ENCODE measurements at regions not wholly inside any gene's neighbourhood (a gene's known extent, or its start where the extent isn't known, plus 50 kb on each side); places are given as distances from the start of the nearest gene placed in this dataset.
"Not testable (repeated sequence)": the region's sequence is repeated elsewhere in the genome, so short reads cannot be mapped to it uniquely, and the experiment has no call there.

DNA sequence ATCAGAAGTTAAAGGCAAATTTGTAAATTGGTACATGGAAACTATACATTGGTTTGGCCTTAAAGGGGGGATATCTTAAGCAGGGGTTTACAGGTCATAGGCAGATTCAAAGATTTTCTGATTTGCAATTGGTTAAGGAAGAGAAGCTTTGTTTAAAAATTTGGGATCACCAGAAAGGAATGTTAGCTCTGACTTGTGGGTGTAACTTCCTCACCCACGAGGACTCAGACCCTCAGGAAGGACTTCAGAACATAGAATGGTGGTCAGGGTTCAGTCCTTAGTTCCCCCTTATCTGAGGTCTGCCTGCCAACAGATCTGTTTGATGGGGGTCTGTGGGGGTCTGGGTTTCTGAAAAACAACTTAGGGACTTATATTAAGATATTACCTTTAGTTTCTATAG is 427.4 kb upstream of the DIPK2B start:
- Mint-ChIP-seq H3K4me1 (no peaks in the 10 kb centered on the region), H3K36me3 (no peaks in the 10 kb centered on the region), H3K4me3 (no peak overlapping the region), H3K27ac (no peak overlapping the region), H3K9me3 (peaks cover 9% of the 10 kb centered on the region), H3K27me3 (no peaks in the 10 kb centered on the region)
- CTCF ChIA-PET: no interaction called here
- no peak for DNase-seq

DNA sequence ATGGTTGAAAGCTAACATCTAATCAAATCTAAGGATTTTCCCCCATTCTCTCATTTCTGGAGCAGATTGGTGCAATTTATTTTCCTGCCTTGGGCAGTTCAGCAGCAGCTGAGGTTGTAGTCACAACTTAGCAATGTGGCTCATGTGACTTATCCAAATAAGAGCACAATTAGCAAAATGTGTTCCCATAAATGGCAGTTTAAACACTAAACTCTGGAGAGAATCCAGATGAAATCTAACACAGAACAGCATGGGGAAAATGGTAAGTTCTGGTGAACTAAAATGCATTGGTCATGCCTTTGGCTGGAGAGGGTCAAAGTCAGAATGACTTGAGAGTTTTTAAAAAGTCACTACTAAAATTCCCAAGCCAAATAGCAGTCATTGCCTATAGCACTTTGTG is 422.6 kb upstream of the DIPK2B start:
- Mint-ChIP-seq H3K27me3 (no peaks in the 10 kb centered on the region), H3K4me1 (no peaks in the 10 kb centered on the region), H3K27ac (no peak overlapping the region), H3K9me3 (peaks cover 9% of the 10 kb centered on the region), H3K36me3 (no peaks in the 10 kb centered on the region), H3K4me3 (no peak overlapping the region)
- no peak for DNase-seq
- CTCF ChIA-PET: no interaction called here

DNA sequence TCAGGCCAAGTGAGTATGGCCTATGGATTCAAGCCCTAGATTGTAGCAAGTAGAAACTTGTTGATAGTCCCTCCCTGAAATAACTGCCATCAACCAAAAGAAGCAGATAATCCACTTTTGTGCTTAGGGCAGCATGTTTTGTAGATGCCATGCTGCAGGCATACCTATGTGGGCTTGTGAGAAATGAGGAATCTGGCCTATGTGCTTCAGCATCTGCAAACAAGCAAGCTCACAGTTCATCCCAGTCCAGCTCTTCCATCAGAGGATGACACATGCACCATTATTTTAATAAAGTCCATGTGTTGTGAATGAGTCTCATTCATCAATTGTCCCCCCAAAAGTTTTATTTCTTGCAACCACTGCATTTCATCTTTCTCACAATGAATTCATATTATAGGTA is 421.9 kb upstream of the DIPK2B start:
- H3K36me3 Mint-ChIP-seq: no peaks in the 10 kb centered on the region
- no peaks in the 10 kb centered on the region for H3K4me1 Mint-ChIP-seq
- H3K27ac Mint-ChIP-seq: no peak overlapping the region
- no peak overlapping the region for H3K4me3 Mint-ChIP-seq
- H3K9me3 Mint-ChIP-seq: peaks cover 11% of the 10 kb centered on the region
- CTCF ChIA-PET: no interaction called here
- H3K27me3 Mint-ChIP-seq: no peaks in the 10 kb centered on the region
- no peak for DNase-seq

DNA sequence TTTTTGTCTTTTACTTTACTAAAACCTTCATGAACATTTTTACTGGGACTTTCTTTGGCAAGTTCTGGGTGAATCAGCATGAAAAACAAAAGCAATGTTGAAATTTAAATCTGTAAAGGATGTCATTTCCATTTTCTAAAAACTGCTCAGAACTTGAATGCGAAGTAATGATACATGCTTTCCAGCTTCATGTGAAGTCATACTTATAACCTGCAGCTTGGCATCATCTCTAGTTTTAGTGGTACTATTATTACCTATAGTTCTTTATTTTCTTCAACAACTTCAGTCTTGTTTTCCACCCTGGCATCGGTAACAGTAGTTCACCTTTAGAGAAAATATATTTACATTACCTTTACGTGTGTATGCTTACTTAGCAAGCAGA is 421.4 kb upstream of the DIPK2B start:
- no peak for DNase-seq
- Mint-ChIP-seq H3K27me3 (no peaks in the 10 kb centered on the region), H3K4me1 (no peaks in the 10 kb centered on the region), H3K36me3 (no peaks in the 10 kb centered on the region), H3K27ac (no peak overlapping the region), H3K4me3 (no peak overlapping the region), H3K9me3 (peaks cover 11% of the 10 kb centered on the region)
- CTCF ChIA-PET: no interaction called here

DNA sequence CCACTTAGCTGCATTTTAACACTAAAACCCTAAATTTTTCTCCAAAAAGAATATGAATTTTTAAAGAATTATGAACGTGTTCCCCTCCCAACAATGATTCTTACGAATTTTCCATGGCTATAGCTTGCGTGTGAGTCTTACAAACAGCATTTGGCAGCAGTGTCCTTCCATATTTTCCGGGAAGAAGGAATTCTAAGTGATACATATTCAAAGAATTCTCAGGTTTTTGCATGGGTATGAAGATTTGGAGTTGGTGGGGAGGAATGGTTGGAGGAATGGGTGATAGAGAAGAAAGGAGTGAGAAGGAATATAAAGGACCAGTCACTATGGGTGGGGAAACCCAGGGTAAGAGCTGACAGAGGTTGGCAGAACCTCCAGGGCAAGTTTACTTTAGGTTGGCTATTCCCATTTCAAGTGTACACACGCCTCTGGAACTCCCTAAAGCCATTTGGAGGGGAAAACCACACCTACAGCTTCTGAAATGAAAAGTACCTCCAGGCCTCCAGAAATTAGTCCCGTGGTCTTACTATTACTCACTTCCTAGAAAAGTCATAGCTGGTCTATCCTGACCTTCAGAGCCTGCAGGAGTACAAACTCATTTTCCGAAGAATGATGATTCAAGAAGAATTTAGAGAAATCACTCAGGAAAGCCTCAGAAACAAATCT is 420.8 kb upstream of the DIPK2B start:
- Mint-ChIP-seq H3K27me3 (no peaks in the 10 kb centered on the region), H3K9me3 (peaks cover 10% of the 10 kb centered on the region), H3K27ac (no peak overlapping the region), H3K36me3 (no peaks in the 10 kb centered on the region), H3K4me1 (no peaks in the 10 kb centered on the region), H3K4me3 (no peak overlapping the region)
- no peak for DNase-seq
- CTCF ChIA-PET: no interaction called here

DNA sequence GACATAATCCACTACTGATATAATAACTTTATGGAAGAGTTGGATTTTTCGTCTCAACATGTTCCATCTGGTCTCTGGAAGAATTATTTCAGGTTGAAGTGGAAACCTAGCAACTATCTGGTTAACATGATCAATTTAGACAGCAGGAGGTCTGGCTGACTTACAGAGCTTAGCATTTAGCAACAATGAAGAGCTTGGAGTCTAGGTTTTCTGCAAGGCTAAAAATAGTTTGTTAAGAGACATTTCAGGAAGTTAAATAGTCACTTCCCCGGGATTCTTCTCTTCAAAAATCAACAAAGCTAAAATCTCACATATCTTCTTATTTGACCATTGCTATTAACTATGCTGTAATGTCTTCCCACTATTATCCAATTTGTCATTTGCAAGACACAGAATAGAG is 418.6 kb upstream of the DIPK2B start:
- H3K36me3 Mint-ChIP-seq: no peaks in the 10 kb centered on the region
- CTCF ChIA-PET: no interaction called here
- no peak for DNase-seq
- peaks cover 4% of the 10 kb centered on the region for H3K9me3 Mint-ChIP-seq
- H3K4me3 Mint-ChIP-seq: no peak overlapping the region
- H3K27me3 Mint-ChIP-seq: no peaks in the 10 kb centered on the region
- no peak overlapping the region for H3K27ac Mint-ChIP-seq
- H3K4me1 Mint-ChIP-seq: no peaks in the 10 kb centered on the region

DNA sequence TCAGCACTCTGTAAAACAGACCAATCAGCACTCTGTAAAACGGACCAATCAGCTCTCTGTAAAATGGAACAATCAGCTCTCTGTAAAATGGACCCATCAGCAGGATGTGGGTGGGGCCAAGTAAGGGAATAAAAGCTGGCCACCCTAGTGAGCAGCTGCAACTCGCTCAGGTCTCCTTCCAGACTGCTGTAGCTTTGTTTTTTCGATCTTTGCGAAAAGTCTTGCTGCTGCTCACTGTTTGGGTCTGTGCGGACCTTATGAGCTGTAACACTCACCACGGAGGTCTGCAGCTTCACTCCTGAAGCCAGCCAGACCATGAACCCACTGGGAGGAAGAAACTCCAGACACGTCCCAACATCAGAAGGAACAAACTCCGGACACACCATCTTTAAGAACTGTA is 414.9 kb upstream of the DIPK2B start:
- H3K4me3 Mint-ChIP-seq, H3K9me3 Mint-ChIP-seq, H3K27me3 Mint-ChIP-seq, H3K27ac Mint-ChIP-seq, CTCF ChIA-PET, H3K36me3 Mint-ChIP-seq, DNase-seq, H3K4me1 Mint-ChIP-seq: not testable (repeated sequence)

DNA sequence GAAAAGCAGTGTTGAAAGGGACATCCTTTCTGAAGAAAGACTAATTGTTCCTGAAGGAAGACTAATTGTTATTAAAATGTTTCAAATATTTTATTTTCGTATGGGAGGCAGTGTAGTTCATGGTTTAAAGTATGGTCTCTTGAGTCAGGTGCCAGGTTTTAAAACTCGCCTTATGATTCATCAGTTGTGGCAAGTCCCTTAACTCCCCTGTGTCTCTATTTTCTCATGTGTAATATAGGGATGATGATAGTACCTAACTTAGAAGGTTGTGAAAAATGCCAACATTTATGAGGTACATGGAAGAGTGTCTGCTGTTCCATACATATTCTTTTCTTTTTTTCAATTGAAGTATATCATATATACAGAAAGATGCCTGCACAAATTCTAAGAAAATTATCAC is 414.2 kb upstream of the DIPK2B start:
- no peak overlapping the region for H3K4me3 Mint-ChIP-seq
- H3K27me3 Mint-ChIP-seq: no peaks in the 10 kb centered on the region
- no peak for DNase-seq
- CTCF ChIA-PET: no interaction called here
- no peaks in the 10 kb centered on the region for H3K4me1 Mint-ChIP-seq
- H3K27ac Mint-ChIP-seq: no peak overlapping the region
- no peaks in the 10 kb centered on the region for H3K36me3 Mint-ChIP-seq
- H3K9me3 Mint-ChIP-seq: peaks cover 9% of the 10 kb centered on the region

DNA sequence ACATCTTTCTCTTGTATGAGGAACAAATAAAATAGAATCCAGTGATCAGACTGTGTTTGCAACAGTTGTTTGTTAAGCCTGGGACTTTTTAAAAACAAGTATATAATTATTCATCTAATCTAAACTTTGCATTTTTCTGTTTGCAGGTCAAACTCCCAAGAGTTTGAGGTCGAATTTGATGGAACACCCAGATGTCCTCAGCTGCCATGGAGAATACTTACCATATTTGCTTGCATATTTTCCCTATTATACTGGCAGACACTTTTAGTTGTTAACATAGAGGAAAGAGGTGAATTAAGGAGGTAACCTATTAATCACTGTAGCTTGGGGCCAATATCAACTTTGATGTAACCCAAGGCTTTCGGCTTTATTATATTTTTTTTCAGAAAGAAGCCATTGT is 401.5 kb upstream of the DIPK2B start:
- Mint-ChIP-seq H3K27me3 (no peaks in the 10 kb centered on the region), H3K27ac (no peak overlapping the region), H3K9me3 (peaks cover 2% of the 10 kb centered on the region), H3K4me3 (no peak overlapping the region), H3K4me1 (no peaks in the 10 kb centered on the region), H3K36me3 (no peaks in the 10 kb centered on the region)
- CTCF ChIA-PET: no interaction called here
- DNase-seq: no peak

DNA sequence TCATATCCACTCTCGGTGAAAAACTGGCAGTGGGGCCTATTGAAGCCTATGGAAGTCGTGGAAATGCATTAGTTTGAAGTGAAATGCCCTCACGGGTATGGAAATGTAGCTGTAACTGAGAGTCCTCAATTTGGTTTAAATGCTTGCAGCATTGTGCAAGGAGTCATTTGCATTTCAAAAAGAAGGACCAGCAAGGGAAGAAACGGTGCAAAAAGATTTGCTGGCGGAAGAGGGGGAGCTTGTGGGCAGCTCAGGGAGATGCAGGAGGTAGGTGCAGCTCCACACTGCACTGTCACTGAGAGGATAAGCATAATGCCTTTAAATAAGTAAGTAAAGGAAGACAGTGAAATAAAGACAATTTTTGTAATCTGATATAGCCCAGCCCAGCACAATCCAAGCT is 400.4 kb upstream of the DIPK2B start:
- H3K4me1 Mint-ChIP-seq: no peaks in the 10 kb centered on the region
- no peak overlapping the region for H3K4me3 Mint-ChIP-seq
- no peak overlapping the region for H3K27ac Mint-ChIP-seq
- DNase-seq: no peak
- CTCF ChIA-PET: no interaction called here
- H3K9me3 Mint-ChIP-seq: no peaks in the 10 kb centered on the region
- no peaks in the 10 kb centered on the region for H3K36me3 Mint-ChIP-seq
- no peaks in the 10 kb centered on the region for H3K27me3 Mint-ChIP-seq

DNA sequence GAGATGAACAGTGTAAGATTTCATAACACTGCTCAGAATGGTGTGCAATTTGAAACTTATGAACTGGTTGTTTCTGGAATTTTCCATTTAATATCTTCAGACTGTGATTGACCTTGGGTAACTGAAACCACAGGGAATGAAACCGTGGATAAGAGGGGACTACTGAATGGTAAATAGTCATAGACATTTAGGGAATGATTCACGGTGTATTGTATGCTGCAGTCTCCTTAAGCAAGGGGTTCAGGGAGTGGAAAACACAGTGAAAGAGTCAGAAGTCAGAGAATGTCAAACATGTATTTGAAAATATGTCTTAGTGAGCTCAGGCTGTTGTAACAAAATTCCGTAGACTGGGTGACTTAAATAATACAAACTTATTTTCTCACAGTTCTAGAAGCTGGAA is 398.2 kb upstream of the DIPK2B start:
- no peak for DNase-seq
- Mint-ChIP-seq H3K36me3 (no peaks in the 10 kb centered on the region), H3K9me3 (no peaks in the 10 kb centered on the region), H3K4me1 (no peaks in the 10 kb centered on the region), H3K27me3 (no peaks in the 10 kb centered on the region), H3K4me3 (no peak overlapping the region), H3K27ac (no peak overlapping the region)
- CTCF ChIA-PET: no interaction called here

DNA sequence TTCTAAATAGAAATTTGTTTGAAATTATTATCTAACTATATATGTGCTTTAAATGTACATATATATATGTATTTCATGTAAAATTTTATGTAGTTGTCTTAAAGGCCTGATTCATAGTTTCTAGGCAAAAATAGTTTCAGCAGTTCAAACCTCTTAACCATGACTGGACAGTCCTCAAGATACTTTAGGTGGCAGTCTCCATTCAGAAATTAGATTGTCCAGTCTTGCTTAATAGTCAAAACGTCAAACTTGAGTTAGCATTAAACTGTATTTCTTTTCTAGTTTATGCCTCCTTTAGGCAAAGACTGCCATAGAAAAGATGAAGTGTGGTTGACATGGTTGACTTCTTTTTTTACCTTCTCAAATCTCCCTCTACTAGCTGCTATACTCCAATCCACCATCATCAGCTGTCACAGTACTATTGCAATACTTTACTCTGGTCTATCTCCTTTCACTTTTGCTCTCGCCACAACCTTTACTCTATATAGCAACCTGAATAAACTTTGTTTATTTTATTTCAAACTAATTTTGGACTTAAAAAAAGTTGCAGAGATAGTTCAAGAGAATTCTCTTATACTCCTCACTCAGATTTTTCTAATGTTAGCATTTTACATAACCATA is 395.6 kb upstream of the DIPK2B start:
- Mint-ChIP-seq H3K4me1 (no peaks in the 10 kb centered on the region), H3K27ac (no peak overlapping the region), H3K27me3 (peaks cover 4% of the 10 kb centered on the region), H3K4me3 (no peak overlapping the region), H3K36me3 (no peaks in the 10 kb centered on the region), H3K9me3 (no peaks in the 10 kb centered on the region)
- DNase-seq: no peak
- CTCF ChIA-PET: no interaction called here

DNA sequence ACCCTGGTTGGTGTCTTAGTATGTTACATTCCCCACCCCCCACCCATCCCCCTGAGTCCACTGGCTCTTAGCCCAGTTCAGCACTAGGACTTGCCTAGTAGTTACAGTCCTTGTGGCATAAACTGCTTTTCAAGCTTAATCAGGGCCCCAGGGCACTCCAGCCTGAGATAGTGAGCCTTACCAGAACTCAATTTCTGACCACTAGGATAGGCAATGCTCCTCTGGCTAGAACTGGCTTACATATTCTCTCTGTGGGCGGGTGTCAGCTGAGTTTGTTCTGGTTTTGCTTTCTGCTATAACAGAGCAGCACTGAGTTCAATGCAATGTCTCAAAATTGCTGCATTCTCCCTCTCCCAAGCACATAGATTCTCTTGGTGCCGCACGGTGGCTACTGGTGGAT is 391.4 kb upstream of the DIPK2B start:
- Mint-ChIP-seq H3K27me3 (peaks cover 4% of the 10 kb centered on the region), H3K9me3 (no peaks in the 10 kb centered on the region), H3K36me3 (no peaks in the 10 kb centered on the region), H3K27ac (no peak overlapping the region), H3K4me3 (no peak overlapping the region), H3K4me1 (no peaks in the 10 kb centered on the region)
- CTCF ChIA-PET: no interaction called here
- no peak for DNase-seq

DNA sequence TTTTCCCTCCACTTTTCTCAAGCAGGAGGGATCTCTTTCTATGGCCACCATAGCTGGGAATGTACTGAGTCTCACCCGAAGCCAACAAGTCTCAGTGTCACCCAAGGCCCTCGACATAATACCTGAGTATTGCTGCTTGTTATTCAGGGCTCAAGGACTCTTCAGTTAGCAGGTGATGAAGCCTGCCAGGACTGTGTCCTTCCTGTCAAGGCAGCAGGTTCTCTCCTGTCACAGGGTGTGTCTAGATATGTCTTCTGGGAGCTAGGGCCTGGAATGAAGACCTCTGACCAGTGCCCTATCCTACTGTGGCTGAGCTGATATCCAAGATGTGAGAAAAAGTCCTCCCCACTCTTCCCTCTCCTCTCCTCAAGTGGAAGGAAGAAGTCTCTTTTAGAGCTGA is 391.0 kb upstream of the DIPK2B start:
- Mint-ChIP-seq H3K27me3 (peaks cover 4% of the 10 kb centered on the region), H3K9me3 (no peaks in the 10 kb centered on the region), H3K27ac (no peak overlapping the region), H3K36me3 (no peaks in the 10 kb centered on the region), H3K4me3 (no peak overlapping the region), H3K4me1 (no peaks in the 10 kb centered on the region)
- DNase-seq: no peak
- CTCF ChIA-PET: no interaction called here

DNA sequence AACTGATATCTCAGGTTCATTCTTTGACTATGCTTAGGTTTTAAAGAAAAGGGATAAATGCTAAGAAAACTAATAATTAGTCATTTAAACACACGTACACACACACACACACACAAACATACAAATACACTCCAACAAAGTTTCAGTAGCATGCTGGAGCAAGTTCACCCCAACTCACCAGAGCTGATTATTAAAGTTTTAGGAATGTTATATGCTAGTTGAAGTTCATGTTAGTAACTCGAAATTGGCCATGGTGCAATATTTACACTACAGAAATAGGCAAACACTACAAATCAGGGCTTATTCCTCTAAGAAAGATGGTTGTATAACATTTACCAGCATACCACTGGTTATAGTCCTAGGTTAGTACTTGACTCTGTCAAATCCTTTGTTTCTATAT is 384.0 kb upstream of the DIPK2B start:
- Mint-ChIP-seq H3K27ac (no peak overlapping the region), H3K9me3 (peaks cover 5% of the 10 kb centered on the region), H3K36me3 (peaks cover 1% of the 10 kb centered on the region), H3K27me3 (no peaks in the 10 kb centered on the region), H3K4me3 (no peak overlapping the region), H3K4me1 (no peaks in the 10 kb centered on the region)
- CTCF ChIA-PET: no interaction called here
- DNase-seq: no peak

DNA sequence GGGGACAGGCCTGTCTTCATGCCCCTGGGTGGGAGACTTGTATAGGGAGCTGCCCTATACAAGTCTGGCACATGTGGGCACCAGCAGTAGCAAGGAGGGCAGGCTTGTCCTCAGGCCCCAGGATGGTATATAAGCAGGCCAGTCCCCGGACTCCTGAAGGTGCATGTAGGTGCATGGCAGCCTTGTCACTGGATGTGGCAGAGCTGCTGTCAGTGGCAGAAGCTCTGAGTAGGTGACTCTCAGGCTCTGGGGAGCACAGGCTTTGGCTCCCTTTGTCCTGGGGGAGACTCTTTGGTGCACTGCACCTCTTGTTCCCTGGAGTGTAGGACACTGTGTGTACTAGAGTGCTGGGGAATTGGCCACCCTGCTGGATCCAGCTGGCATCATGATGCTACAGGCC is 376.7 kb upstream of the DIPK2B start:
- Mint-ChIP-seq H3K27me3 (no peaks in the 10 kb centered on the region), H3K9me3 (peaks cover 8% of the 10 kb centered on the region), H3K4me1 (no peaks in the 10 kb centered on the region), H3K4me3 (no peak overlapping the region), H3K36me3 (peaks cover 1% of the 10 kb centered on the region), H3K27ac (no peak overlapping the region)
- CTCF ChIA-PET: no interaction called here
- no peak for DNase-seq

Data from activated naive CD4-positive, alpha-beta T cell treated with anti-CD3 and anti-CD28 coated beads, Interleukin-2, amount 10 ng/mL, durations not matched to agents 7 days and 5 days (primary cell).